ENCODE measurements at regions not wholly inside any gene's neighbourhood (a gene's known extent, or its start where the extent isn't known, plus 50 kb on each side); places are given as distances from the start of the nearest gene placed in this dataset.

- TF ChIP-seq CTCF (IDR thresholded peaks at IDR 0.05), result no peak
- 85% methylated on average over 6 of the region's 7 CpGs for WGBS (ENCODE audit: insufficient coverage)
- Histone ChIP-seq H3K9me3 (ENCODE audit: control insufficient read depth, insufficient read depth, low read length) (no peaks in the 10 kb centered on the region), H3K27me3 (ENCODE audit: control insufficient read depth, insufficient read depth, low read length) (no peaks in the 10 kb centered on the region), H3K27ac (ENCODE audit: low read length) (no peak overlapping the region), H3K4me3 (ENCODE audit: low read length) (no peak overlapping the region), H3K36me3 (ENCODE audit: control insufficient read depth, insufficient read depth, low read length) (no peaks in the 10 kb centered on the region), H3K4me1 (ENCODE audit: control insufficient read depth, insufficient read depth, low read length) (no peaks in the 10 kb centered on the region)
- Mint-ChIP-seq H3K36me3 (no peaks in the 10 kb centered on the region), H3K4me3 (no peak overlapping the region), H3K27me3 (ENCODE audit: low read depth in 2 of 2) (peaks cover 9 to 15% of the 10 kb centered on the region in 2 donors), H3K9me3 (no peaks in the 10 kb centered on the region), H3K27ac (no peak overlapping the region), H3K4me1 (no peaks in the 10 kb centered on the region)
- DNase-seq (no peak), ATAC-seq (no peak)
- intact Hi-C loops (cut with micrococcal nuclease), result no loop called here
Observed at GRCh38 chr17:51434434-51435170, 174.3 kb downstream of the UTP18 start.

GRCh38 chr17:51435171-51435552, 174.8 kb downstream of the UTP18 start:
- H3K4me1 Mint-ChIP-seq, result no peaks in the 10 kb centered on the region
- peak in 1 of 2 donors; percentile 18 for DNase-seq
- no peak overlapping the region for H3K27ac ChIP-seq (ENCODE audit: low read length)
- ATAC-seq, result no peak
- no peaks in the 10 kb centered on the region for H3K9me3 Mint-ChIP-seq
- intact Hi-C loops (cut with micrococcal nuclease), result no loop called here
- WGBS (ENCODE audit: insufficient coverage), result 87% methylated on average over 3 of the region's 3 CpGs
- H3K4me3 ChIP-seq (ENCODE audit: low read length), result no peak overlapping the region
- H3K36me3 ChIP-seq (ENCODE audit: control insufficient read depth, insufficient read depth, low read length), result no peaks in the 10 kb centered on the region
- no peak overlapping the region for H3K4me3 Mint-ChIP-seq
- no peak overlapping the region for H3K27ac Mint-ChIP-seq
- TF ChIP-seq CTCF (IDR thresholded peaks at IDR 0.05), result no peak
- H3K4me1 ChIP-seq (ENCODE audit: control insufficient read depth, insufficient read depth, low read length), result no peaks in the 10 kb centered on the region
- H3K9me3 ChIP-seq (ENCODE audit: control insufficient read depth, insufficient read depth, low read length), result no peaks in the 10 kb centered on the region
- no peaks in the 10 kb centered on the region for H3K27me3 ChIP-seq (ENCODE audit: control insufficient read depth, insufficient read depth, low read length)
- H3K27me3 Mint-ChIP-seq (ENCODE audit: low read depth in 2 of 2), result peaks cover 9 to 15% of the 10 kb centered on the region in 2 donors
- H3K36me3 Mint-ChIP-seq, result no peaks in the 10 kb centered on the region

DNA sequence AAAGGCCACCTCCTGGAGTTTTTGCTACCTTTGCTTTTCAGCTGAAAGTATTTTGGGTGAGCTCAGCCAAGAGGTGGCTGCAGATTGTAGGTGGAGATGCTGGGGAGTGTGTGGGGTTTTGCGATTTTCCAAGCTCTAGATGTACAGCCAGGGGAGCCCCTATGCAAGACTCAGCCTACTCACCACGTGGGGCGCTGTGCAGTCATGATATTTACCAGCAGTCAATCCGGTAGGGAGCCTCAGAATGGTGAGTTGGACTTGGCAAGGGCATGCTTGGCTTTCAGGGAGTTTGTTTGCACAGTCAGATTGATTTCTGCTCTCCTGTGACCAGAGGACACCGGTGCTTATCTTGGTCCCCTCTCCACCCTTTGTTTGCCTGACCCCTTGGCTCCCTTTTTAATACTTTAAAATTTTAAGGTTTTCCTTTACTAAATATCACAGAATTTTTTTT, 175.3 kb downstream of the UTP18 start:
- Histone ChIP-seq H3K9me3 (ENCODE audit: control insufficient read depth, insufficient read depth, low read length) (no peaks in the 10 kb centered on the region), H3K4me1 (ENCODE audit: control insufficient read depth, insufficient read depth, low read length) (no peaks in the 10 kb centered on the region), H3K27me3 (ENCODE audit: control insufficient read depth, insufficient read depth, low read length) (no peaks in the 10 kb centered on the region), H3K4me3 (ENCODE audit: low read length) (no peak overlapping the region), H3K36me3 (ENCODE audit: control insufficient read depth, insufficient read depth, low read length) (no peaks in the 10 kb centered on the region), H3K27ac (ENCODE audit: low read length) (no peak overlapping the region)
- ATAC-seq, result no peak
- H3K27me3 Mint-ChIP-seq (ENCODE audit: low read depth in 2 of 2), result peaks cover 9 to 15% of the 10 kb centered on the region in 2 donors
- no peaks in the 10 kb centered on the region for H3K9me3 Mint-ChIP-seq
- H3K36me3 Mint-ChIP-seq, result no peaks in the 10 kb centered on the region
- intact Hi-C loops (cut with micrococcal nuclease), result no loop called here
- no peak overlapping the region for H3K4me3 Mint-ChIP-seq
- 42% methylated on average over 5 of the region's 5 CpGs for WGBS (ENCODE audit: insufficient coverage)
- no peak for TF ChIP-seq CTCF (IDR thresholded peaks at IDR 0.05)
- H3K4me1 Mint-ChIP-seq, result no peaks in the 10 kb centered on the region
- H3K27ac Mint-ChIP-seq, result no peak overlapping the region
- peak in 1 of 2 donors; percentile 65 for DNase-seq

Measured in natural killer cell (primary cell).